T-cell (primary cell): ENCODE measurements at regions not wholly inside any gene's neighbourhood (a gene's known extent, or its start where the extent isn't known, plus 50 kb on each side); places are given as distances from the start of the nearest gene placed in this dataset.

Experiments used
- ATAC-seq, 4 experiments: fragments of 200-7000 bp in 3 of 4; fragments of 150-1000 bp in 1 of 4; cut with Tn5 transposase; replicated peaks in 1 of 4; 1 replicate in 3 of 4; 2 replicates in 1 of 4; pipeline ENCODE4 v1.10.0; 2021; ENCODE audit warnings: moderate library complexity in 3 of 4, mild to moderate bottlenecking in 2 of 4, moderate number of reproducible peaks in 1 of 4
- CTCF ChIA-PET, 2 donors: fragments of 300-600 bp; sonication (Branson Sonifier 250); formaldehyde crosslinking; loops; one replicate each; lab custom pipeline; 2022; ENCODE audit warnings: antibody characterized with exemption in 2 of 2; lab: Charles Lee
- POLR2A ChIA-PET, 2 donors: fragments of 300-600 bp; sonication (Branson Sonifier 250); formaldehyde crosslinking; loops; one replicate each; lab custom pipeline; 2022; ENCODE audit warnings: antibody characterized with exemption in 2 of 2; lab: Charles Lee
- DNase-seq, 35 experiments: peaks; one replicate each; pipeline versions ENCODE4 v3.0.0 to v3.0.0-alpha.2; 2013 to 2023
- H3K27ac ChIP-seq: one replicate; pipeline ENCODE4 v1.5.1; 2013; ENCODE audit warnings: low read length
- H3K27me3 ChIP-seq, 2 experiments: replicated peaks in 1 of 2; 1 replicate in 1 of 2; 2 replicates in 1 of 2; pipeline versions ENCODE4 v1.6.1 to v1.7.0; 2013; ENCODE audit warnings: low read length in 1 of 2, mixed read lengths in 1 of 2; ENCODE audit not compliant: control insufficient read depth in 2 of 2, insufficient read depth in 2 of 2; ENCODE audit errors: extremely low read depth in 1 of 2
- H3K36me3 ChIP-seq, 2 donors: 1 replicate in 1 of 2; 2 replicates in 1 of 2; pipeline versions ENCODE4 v1.6.1 to v1.7.0; 2013; ENCODE audit warnings: low read length in 1 of 2; ENCODE audit not compliant: control insufficient read depth in 2 of 2, insufficient read depth in 1 of 2; ENCODE audit errors: extremely low read depth in 1 of 2
- H3K4me1 ChIP-seq, 2 experiments: 1 replicate in 1 of 2; 2 replicates in 1 of 2; pipeline versions ENCODE4 v1.6.1 to v1.7.0; 2013; ENCODE audit warnings: low read length in 2 of 2, mixed read lengths in 1 of 2; ENCODE audit not compliant: insufficient read depth in 2 of 2, control insufficient read depth in 1 of 2; ENCODE audit errors: extremely low read depth in 1 of 2
- H3K4me3 ChIP-seq, 2 donors: 1 replicate in 1 of 2; 2 replicates in 1 of 2; pipeline versions ENCODE4 v1.5.1 to v1.7.0; 2013; ENCODE audit warnings: mild to moderate bottlenecking in 2 of 2, low read length in 1 of 2, moderate library complexity in 1 of 2; ENCODE audit not compliant: control insufficient read depth in 1 of 2; ENCODE audit errors: extremely low read depth in 1 of 2
- H3K9me3 ChIP-seq: 2 replicates; pipeline ENCODE4 v1.7.0; 2013
- H3K27ac Mint-ChIP-seq, 2 donors: one replicate each; pipeline ENCODE4 v1.8.0; 2020 to 2021; ENCODE audit warnings: mild to moderate bottlenecking in 2 of 2, mixed read lengths in 2 of 2
- H3K27me3 Mint-ChIP-seq, 2 donors: one replicate each; pipeline ENCODE4 v1.8.0; 2021 to 2022; ENCODE audit warnings: mixed read lengths in 2 of 2
- H3K36me3 Mint-ChIP-seq: one replicate; pipeline ENCODE4 v1.8.0; 2021; ENCODE audit warnings: mixed read lengths
- H3K4me1 Mint-ChIP-seq, 3 donors: one replicate each; pipeline ENCODE4 v1.8.0; 2020 to 2022; ENCODE audit warnings: mixed read lengths in 3 of 3, mild to moderate bottlenecking in 1 of 3
- H3K4me3 Mint-ChIP-seq, 3 donors: one replicate each; pipeline ENCODE4 v1.8.0; 2020 to 2022; ENCODE audit warnings: mild to moderate bottlenecking in 3 of 3, mixed read lengths in 3 of 3, moderate library complexity in 3 of 3
- H3K9me3 Mint-ChIP-seq, 3 donors: one replicate each; pipeline ENCODE4 v1.8.0; 2020 to 2022; ENCODE audit warnings: mixed read lengths in 3 of 3
- WGBS: methylation state at CpG from one replicate; pipeline ENCODE4 v1.1.5; 2013; ENCODE audit warnings: missing lambda C conversion rate; ENCODE audit not compliant: insufficient coverage; 5-methylcytosine and 5-hydroxymethylcytosine counted together

DNA sequence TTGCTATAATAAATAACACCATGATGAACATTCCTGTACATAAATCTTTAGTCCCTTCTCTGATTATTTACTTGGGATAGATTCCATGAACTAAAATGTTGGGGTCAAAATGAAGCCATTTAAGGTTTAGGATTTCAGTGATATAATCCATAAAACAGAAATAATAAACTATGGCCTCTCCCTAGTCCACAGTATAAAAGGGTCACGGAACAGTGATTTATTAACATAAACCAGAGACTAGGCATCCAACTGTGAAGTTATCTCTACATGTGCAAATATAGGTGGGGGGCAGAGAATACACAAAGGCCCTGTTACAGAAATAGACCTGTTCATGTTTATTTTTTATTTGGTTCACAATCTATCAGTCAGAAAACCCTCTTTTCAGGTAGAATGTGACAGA lies 499.1 kb upstream of the SLIT2 start:
- Mint-ChIP-seq H3K27ac (no peak overlapping the region), H3K27me3 (no peaks in the 10 kb centered on the region), H3K9me3 (peaks cover 8 to 16% (median 10%) of the 10 kb centered on the region in 3 donors), H3K4me1 (no peaks in the 10 kb centered on the region), H3K36me3 (no peaks in the 10 kb centered on the region), H3K4me3 (no peak overlapping the region)
- no CpG with 5 or more reads among the region's 1 CpG for WGBS
- ATAC-seq (no peak), DNase-seq (no peak)
- CTCF ChIA-PET = no interaction called here
- no peaks in the 10 kb centered on the region for H3K27me3 ChIP-seq
- H3K36me3 ChIP-seq = no peaks in the 10 kb centered on the region
- no peaks in the 10 kb centered on the region for H3K9me3 ChIP-seq
- H3K27ac ChIP-seq = no peak overlapping the region
- no peak overlapping the region for H3K4me3 ChIP-seq
- POLR2A ChIA-PET = no interaction called here
- no peaks in the 10 kb centered on the region for H3K4me1 ChIP-seq

DNA sequence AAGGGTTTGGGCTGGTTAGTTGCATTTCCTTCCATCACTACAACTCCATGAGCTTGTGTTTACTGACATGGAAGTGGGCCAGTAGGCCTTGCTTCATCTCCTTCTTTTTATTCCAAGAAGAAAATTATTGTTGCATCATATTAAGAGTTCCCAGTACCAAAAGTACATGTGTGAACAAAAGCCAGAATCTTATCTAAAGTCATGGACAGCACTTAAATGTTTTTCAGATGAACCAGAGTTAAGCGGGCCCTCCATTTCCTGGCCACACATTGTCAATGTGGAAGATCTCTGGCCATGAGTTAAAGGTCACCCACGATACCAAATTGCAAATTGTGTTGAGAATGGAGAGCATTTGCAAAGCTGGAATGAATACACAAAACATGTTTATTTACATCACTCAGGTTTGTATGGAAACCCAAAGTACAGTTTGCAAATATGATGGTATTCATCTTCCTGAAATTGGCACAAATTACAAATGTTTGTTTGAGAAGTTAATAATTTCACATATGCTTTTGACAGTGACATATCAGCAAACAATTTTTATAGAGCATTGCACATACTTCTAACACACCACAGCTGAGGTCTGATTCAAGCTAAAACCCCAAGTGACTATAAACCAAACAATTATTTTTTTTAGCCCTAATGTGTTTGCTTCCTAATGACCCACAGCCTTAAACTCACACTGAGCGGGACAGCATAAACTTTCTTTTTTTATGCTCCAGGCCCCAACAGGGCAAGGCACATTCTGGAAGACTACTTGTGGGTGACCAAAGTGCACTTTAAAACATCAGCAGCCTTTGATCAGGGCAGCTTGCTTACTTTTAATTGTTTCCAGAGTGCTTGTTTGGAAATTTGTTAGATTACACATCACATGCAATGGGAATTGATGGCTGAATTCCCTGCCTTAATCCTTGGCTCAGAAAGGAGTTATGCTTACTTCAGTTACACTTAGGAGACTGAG lies 502.9 kb upstream of the SLIT2 start:
- H3K9me3 ChIP-seq = no peaks in the 10 kb centered on the region
- ChIA-PET CTCF (no interaction called here), POLR2A (no interaction called here)
- ATAC-seq = no peak
- H3K27me3 ChIP-seq = no peaks in the 10 kb centered on the region
- Mint-ChIP-seq H3K4me3 (no peak overlapping the region), H3K27ac (no peak overlapping the region), H3K27me3 (no peaks in the 10 kb centered on the region), H3K36me3 (no peaks in the 10 kb centered on the region), H3K9me3 (peaks cover 5 to 16% (median 13%) of the 10 kb centered on the region in 3 donors), H3K4me1 (no peaks in the 10 kb centered on the region)
- no peaks in the 10 kb centered on the region for H3K4me1 ChIP-seq
- H3K36me3 ChIP-seq = no peaks in the 10 kb centered on the region
- WGBS = 100% methylated on average over 2 of the region's 3 CpGs
- no peak overlapping the region for H3K27ac ChIP-seq
- no peak for DNase-seq
- H3K4me3 ChIP-seq = no peak overlapping the region

DNA sequence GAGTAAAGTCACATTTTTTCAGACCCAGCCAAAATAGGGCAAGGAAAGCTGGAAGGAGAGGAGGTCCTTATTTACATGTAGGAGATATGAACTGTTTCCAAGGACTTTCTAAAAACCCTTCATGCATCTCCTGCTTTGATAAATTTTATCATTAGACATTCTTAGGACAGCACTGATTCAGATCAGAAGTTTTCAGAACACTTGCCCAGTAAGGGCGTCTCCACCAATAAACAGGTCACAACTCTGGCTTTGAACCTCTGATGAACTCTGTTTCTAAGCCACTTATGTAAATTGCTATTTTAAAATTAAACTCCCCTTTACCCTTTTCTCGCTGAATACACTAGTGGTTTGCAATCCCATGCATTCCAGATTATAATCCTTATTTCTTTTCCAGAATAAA lies 505.3 kb upstream of the SLIT2 start:
- Histone ChIP-seq H3K27ac (no peak overlapping the region), H3K4me3 (no peak overlapping the region), H3K9me3 (no peaks in the 10 kb centered on the region), H3K36me3 (no peaks in the 10 kb centered on the region), H3K4me1 (no peaks in the 10 kb centered on the region), H3K27me3 (no peaks in the 10 kb centered on the region)
- WGBS = 83% methylated on average over 1 of the region's 2 CpGs
- DNase-seq (no peak), ATAC-seq (no peak)
- Mint-ChIP-seq H3K36me3 (no peaks in the 10 kb centered on the region), H3K4me3 (no peak overlapping the region), H3K4me1 (no peaks in the 10 kb centered on the region), H3K27me3 (no peaks in the 10 kb centered on the region), H3K9me3 (peaks cover 12 to 16% (median 13%) of the 10 kb centered on the region in 3 donors), H3K27ac (no peak overlapping the region)
- ChIA-PET CTCF (no interaction called here), POLR2A (no interaction called here)

DNA sequence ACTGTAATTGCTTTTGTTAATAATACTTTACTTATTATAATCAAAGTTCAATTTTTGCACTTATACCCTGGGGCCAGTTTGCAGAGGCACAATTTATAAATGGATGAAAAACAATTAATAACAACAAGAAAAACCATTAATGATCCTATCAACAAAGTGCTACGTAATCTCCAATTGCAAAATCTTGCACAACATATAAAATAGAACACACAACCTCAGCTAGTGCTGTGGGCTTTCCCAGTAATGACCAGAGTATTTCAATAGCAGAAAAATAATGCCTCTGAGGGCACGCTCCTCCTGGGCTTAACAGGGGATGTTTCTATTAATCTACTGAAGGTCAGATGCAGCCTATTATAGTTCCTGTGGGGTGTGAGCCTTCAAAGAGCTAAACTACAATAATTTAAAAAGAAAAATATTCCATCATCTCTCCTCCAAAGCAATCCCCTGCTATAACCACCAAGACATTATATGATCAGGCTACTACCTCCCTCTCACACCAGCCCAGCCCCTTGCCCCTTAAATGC lies 508.5 kb upstream of the SLIT2 start:
- H3K9me3 Mint-ChIP-seq = peaks cover 6 to 24% (median 17%) of the 10 kb centered on the region in 3 donors
- Histone ChIP-seq H3K4me3 (no peak overlapping the region), H3K27ac (no peak overlapping the region), H3K9me3 (no peaks in the 10 kb centered on the region), H3K36me3 (no peaks in the 10 kb centered on the region), H3K4me1 (no peaks in the 10 kb centered on the region), H3K27me3 (no peaks in the 10 kb centered on the region)
- H3K36me3 Mint-ChIP-seq = no peaks in the 10 kb centered on the region
- no peak overlapping the region for H3K27ac Mint-ChIP-seq
- WGBS = 60% methylated on average over 1 of the region's 2 CpGs
- ChIA-PET POLR2A (no interaction called here), CTCF (no interaction called here)
- no peaks in the 10 kb centered on the region for H3K4me1 Mint-ChIP-seq
- DNase-seq = no peak
- H3K4me3 Mint-ChIP-seq = no peak overlapping the region
- no peak for ATAC-seq
- H3K27me3 Mint-ChIP-seq = no peaks in the 10 kb centered on the region

DNA sequence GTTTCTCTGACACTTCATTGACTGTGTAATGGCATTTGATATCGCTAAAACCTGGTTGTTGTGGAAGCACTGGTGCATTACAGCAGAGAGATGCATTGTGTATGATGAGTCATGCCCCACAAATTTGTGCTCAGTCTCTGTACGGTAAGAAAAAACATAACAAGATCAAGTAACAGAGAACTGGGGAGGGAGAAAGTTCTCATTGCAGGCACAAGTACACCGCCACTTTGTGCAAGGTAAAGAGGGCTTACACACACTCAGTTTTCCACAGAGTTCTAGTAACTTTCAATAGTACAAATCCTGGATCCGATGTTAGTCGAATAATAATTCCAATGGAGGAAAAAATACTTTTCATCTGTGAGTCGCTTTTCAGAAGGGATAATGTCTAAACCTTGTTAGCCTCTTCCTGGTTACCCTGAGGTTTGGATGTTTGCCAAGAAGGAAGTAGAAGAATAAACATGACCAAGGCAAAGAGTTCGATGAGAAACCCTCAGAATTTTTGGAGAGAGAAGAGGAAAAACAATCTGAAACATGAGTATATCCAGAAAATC lies 512.5 kb upstream of the SLIT2 start:
- Mint-ChIP-seq H3K9me3 (peaks cover 12 to 23% (median 16%) of the 10 kb centered on the region in 3 donors), H3K4me1 (no peaks in the 10 kb centered on the region), H3K36me3 (no peaks in the 10 kb centered on the region), H3K27me3 (no peaks in the 10 kb centered on the region), H3K27ac (no peak overlapping the region), H3K4me3 (no peak overlapping the region)
- ChIA-PET POLR2A (no interaction called here), CTCF (no interaction called here)
- DNase-seq = no peak
- no peak for ATAC-seq
- Histone ChIP-seq H3K27ac (no peak overlapping the region), H3K4me3 (no peak overlapping the region), H3K27me3 (no peaks in the 10 kb centered on the region), H3K9me3 (no peaks in the 10 kb centered on the region), H3K36me3 (no peaks in the 10 kb centered on the region), H3K4me1 (no peaks in the 10 kb centered on the region)
- 50% methylated on average over 2 of the region's 7 CpGs for WGBS

DNA sequence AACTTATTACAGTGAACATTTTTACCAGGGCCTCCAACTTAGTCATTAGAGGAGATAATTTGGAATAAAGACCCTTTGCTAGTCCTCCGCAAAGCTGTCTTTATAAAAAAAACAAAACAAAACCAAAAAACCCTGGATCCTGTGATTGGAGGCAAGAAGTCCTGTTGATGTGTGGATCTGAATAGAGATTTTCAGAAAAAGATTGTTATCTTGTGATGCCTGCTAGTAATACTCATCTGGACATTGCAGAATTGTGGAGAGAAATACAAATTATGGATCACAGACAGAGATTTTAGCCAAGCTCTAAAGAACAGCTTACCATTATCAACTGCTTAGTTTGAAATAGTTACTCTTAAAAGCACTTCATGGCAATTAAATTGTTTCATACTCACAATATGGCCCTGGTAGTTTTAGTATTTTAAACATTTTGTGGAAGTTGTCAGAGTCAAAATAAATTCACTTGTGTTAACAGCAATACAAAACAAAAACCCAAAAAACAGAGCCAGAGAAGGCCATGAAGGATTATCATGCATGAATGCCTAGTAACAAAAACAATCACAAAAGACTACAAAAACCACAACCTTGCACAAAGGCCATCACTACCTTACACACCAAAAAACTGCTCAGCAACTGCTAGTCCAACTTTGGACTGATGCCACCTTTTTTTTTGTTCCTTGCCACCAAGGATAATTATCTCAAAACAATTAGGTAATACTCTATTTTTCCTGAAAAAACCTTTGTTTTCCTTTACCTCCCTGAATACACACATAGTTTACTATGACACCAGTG lies 514.5 kb upstream of the SLIT2 start:
- no peak for DNase-seq
- CTCF ChIA-PET = no interaction called here
- WGBS = no CpG with 5 or more reads among the region's 1 CpG

More for the DNA sequence above, 514.5 kb upstream of the SLIT2 start:
- Histone ChIP-seq H3K4me3 (no peak overlapping the region), H3K27me3 (no peaks in the 10 kb centered on the region), H3K27ac (no peak overlapping the region), H3K36me3 (no peaks in the 10 kb centered on the region), H3K4me1 (no peaks in the 10 kb centered on the region), H3K9me3 (no peaks in the 10 kb centered on the region)
- Mint-ChIP-seq H3K4me1 (no peaks in the 10 kb centered on the region), H3K4me3 (no peak overlapping the region), H3K36me3 (no peaks in the 10 kb centered on the region), H3K27me3 (no peaks in the 10 kb centered on the region), H3K27ac (no peak overlapping the region), H3K9me3 (peaks cover 12 to 17% (median 15%) of the 10 kb centered on the region in 3 donors)
- POLR2A ChIA-PET = no interaction called here
- ATAC-seq = no peak
